Urothelium cell line (cell line): ENCODE measurements at regions not wholly inside any gene's neighbourhood (a gene's known extent, or its start where the extent isn't known, plus 50 kb on each side); places are given as distances from the start of the nearest gene placed in this dataset.
"Not testable (repeated sequence)": the region's sequence is repeated elsewhere in the genome, so short reads cannot be mapped to it uniquely, and the experiment has no call there.

ENCODE experiments used
- DNase-seq: peaks from one replicate; pipeline ENCODE4 v3.0.0; 2011; ENCODE audit warnings: low spot score, mixed read lengths
- FAIRE-seq: peaks from 2 replicates; lab custom pipeline; 2011; peaks lifted over from hg19 to GRCh38; lab: Jason Lieb, UNC

DNA sequence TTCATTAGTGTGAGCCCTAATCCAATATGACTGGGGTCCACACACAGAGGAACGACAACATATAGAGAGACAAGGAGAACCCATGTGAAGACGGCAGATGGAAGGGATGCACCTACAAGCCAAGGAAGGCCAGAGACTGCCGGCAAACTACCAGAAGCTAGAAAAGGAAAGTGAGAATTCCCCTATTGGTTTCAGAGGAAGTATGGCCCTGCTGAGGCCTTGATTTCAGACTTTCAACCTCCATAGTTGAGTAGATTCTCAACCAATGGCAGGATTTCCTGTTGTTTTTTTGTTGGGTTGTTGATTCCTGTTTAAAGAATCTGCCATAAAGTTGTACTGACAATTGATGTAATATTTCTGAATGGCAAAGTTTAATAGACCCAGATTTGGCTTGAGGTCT, 241.5 kb downstream of the SATB2 start:
- no peak for DNase-seq
- FAIRE-seq = no peak

DNA sequence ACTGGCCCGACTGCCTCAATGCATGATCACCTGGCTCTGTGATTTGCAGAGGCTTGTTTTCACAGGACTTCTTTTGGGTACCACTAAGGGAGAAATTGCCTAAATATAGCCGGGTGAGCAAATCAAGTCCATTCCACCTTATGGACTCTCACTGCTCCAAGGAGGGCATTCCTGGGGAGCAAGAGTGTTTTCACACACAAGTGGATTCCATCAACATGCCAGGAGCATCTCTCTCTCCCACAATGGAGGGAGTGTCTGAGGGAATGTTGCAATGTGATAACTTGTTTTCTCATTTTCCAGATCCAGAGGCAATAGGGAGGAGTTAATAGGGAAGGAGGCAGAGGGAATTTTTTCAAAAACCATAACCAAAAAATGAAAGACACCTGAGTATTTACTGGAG, 250.7 kb downstream of the SATB2 start:
- no peak for FAIRE-seq
- DNase-seq = no peak

DNA sequence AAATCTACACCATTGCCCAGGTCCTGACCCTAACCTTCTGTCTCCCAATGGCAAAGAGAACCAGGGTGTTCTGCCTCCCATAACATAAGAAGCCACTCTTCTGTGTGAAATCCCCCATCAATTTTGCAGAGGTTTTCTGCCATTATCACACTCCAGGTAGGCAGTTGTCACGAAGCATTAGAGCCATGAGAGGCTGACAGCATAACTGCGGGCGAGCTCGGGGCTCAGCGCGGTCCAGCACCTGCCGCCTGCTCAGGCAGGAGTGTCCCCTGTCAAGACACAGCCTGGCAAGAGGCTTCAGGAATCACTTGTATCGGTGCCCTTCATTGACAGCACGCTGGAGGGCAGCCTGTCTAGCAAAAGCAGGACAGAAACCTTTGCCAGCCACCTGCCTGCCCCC, 251.2 kb downstream of the SATB2 start:
- no peak for DNase-seq
- no peak for FAIRE-seq

DNA sequence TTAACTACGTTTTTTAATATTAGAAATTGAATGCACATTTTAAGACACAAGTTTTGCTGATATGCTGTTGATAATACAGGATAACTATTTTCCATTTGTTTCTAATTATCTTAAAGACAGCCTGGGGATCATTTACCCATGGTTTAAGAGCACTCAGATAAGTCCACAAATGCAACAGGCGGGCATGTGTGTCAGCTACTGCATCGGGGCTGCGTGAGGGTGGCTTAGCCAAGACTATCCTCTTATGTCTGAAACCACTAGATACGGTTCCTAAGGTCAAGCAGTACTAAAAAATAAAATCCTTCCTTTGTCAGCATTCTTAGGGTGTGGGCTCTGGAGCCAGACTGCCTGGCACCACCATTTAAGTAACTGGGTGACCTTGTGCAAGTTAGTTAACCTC, 254.8 kb downstream of the SATB2 start:
- FAIRE-seq (no peak), DNase-seq (no peak)

DNA sequence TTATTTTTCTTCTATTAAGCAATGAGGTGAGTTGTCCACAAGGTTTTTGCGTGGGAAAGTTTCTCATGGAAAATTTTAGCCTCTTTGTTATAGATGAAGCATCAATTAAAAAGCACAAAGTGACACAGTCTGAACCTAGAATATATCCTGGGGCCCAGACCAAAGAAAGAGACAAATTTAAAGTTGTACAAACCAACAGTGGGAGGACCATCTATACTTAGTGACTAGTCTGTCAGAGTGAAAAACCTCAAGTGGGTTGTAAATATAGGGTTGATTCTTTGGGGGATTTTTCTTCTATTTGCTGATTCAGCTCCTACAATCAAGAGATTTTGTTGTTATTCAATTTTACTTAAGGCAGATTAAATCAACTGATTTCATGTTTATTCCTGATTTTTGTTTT, 256.2 kb downstream of the SATB2 start:
- DNase-seq = no peak
- FAIRE-seq = no peak

DNA sequence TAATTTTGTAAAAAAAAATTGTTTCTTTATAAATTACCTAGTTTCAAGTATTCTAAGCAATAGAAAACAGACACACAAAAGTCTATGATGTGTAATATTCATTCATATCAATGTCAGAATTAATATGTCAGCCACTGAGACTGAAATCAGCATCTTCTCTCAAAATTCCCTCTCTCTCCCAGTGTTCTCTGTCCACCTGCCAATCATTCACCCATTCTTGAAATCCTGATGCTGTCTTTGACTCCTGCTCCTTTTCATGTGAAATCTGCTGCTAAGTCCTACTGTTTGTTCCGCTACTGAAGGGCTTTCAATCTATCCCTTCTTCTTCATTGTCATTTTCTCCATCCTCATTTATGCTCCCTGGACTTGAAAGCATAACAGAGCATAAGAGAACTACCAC, 257.9 kb downstream of the SATB2 start:
- no peak for FAIRE-seq
- DNase-seq = no peak

DNA sequence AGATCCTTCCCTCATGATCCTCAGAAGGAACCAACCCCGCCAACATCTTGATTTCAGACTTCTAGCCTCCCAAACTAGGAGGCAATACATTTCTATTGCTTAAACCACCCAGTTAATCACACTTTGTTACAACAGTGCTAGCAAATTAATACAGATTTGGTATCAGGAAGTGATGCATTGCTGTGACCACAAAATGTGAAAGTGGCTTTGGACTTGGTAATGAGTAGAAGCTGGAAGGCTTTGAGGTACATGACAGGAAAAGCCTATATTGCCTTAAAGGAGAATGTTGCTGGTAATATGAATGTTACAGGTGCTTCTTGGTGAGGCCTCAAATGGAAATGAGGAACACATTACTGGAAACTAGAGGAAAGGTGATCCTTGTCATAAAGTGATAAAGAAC, 260.3 kb downstream of the SATB2 start:
- no peak for DNase-seq
- no peak for FAIRE-seq

DNA sequence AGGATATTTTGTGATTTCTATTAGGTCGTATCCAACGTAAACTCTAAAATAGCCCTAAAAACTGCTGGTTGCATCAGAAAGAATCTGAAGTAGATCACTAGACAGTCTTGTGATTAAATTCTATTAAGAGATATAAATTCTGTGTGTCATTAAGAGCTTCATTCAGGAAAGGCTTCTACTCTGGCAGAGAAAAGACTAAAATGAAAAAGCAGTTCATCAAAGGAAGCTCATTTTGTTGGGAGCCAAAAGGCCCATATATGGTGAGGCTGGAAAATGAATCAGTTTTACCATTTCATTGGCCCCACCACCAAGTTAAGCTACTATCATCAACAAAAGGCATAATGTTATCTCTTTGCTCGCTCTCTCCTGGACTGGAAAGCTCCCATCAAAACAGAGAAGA, 261.1 kb downstream of the SATB2 start:
- no peak for FAIRE-seq
- DNase-seq = no peak

DNA sequence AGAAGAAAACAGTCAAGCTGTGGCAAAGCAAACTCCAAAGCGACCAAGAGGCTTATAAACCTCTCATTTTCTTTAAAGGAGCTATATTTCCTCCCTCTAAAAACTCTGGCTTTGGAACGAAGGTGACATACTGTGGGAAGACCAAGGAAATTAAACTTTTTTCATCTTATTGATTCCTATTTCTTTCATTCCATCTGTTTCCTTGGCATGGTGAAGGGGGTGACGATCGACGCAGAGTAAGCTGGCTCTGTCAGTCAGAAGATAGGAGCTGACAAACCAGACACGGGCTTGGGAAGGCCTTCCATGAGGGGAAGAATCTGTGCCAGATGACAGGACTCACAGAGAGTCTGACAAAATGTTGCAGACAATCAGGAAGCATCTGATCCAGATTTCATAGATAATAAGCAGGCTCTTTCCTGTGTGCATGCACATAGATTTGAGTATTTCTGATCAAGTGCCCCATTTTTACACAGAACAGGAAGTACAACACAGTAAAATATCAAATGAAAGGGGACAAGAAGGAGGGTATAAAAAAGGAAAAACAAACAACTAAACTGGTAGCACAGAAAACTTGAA, 261.7 kb downstream of the SATB2 start:
- no peak for DNase-seq

DNA sequence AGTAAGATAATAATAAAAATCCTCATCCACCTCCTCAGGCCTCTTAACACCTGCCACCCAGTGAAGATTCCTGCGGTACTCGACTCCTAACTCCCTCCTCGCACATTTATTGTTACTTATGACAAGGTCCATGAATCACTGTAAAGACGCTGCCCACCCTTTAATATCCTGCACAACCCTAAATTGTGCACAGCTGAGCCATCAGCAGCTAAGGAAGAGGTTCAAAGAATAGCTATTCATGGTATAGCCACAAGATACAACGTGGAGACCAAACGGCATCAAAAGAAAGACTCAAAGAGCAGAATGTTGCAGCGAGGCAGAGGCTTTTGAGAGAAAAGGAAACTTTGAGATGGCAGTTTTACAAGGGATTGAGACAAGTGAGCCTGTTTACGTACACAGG, 266.3 kb downstream of the SATB2 start:
- FAIRE-seq = no peak

More for the DNA sequence above, 261.7 kb downstream of the SATB2 start:
- FAIRE-seq = no peak

DNA sequence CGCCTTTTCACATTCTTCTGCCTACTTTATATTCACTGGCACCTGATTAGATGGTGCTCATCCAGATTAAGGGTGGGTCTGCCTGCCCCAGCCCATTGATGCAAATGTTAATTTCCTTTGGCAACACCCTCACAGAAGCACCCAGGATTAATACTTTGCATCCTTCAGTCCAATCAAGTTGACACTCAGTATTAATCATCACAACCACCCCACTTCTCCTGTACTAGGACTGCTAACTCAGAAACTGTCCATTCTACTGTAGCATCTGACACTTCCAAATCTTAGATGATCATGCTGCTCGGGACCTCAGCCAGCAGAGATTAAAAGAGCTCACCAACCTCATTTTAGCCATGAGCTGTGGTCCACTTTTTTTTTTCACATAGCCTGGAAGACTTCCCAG, 268.5 kb downstream of the SATB2 start:
- FAIRE-seq (no peak), DNase-seq (no peak)

More for the DNA sequence above, 266.3 kb downstream of the SATB2 start:
- DNase-seq = no peak

DNA sequence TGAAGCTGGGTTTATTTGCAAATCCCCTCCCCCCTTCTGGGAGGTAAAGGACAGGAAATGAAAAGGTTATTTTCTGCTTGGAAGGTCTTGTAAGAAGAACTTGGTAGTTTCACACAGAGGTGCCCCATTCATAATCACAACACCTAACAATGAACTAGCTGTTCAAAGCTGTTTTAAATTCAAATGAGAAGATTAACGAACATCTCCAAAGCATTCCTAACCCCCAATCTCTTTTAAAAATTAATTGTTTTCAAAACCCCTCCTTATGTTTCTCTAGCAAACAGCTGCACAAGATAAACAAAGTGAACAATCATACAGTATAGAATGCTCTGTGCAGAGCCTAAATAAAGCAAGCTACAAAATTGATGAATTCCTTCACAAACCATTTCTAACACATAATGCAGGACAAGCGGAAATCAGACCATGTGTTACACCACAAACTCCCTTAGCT, 271.4 kb downstream of the SATB2 start:
- no peak for FAIRE-seq
- DNase-seq = no peak

DNA sequence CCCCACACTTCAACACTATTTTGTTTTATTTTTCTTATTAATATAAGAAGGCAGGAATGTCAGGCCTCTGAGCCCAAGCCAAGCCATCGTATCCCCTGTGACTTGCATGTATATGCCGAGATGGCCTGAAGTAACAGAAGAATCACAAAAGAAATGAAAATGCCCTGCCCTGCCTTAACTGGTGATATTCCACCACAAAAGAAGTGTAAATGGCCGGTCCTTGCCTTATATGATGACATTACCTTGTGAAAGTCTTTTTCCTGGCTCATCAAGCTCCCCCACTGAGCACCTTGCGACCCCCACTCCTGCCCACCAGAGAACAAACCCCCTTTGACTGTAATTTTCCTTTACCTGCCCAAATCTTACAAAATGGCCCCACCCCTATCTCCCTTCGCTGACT, 272.6 kb downstream of the SATB2 start:
- not testable (repeated sequence) for DNase-seq, FAIRE-seq

DNA sequence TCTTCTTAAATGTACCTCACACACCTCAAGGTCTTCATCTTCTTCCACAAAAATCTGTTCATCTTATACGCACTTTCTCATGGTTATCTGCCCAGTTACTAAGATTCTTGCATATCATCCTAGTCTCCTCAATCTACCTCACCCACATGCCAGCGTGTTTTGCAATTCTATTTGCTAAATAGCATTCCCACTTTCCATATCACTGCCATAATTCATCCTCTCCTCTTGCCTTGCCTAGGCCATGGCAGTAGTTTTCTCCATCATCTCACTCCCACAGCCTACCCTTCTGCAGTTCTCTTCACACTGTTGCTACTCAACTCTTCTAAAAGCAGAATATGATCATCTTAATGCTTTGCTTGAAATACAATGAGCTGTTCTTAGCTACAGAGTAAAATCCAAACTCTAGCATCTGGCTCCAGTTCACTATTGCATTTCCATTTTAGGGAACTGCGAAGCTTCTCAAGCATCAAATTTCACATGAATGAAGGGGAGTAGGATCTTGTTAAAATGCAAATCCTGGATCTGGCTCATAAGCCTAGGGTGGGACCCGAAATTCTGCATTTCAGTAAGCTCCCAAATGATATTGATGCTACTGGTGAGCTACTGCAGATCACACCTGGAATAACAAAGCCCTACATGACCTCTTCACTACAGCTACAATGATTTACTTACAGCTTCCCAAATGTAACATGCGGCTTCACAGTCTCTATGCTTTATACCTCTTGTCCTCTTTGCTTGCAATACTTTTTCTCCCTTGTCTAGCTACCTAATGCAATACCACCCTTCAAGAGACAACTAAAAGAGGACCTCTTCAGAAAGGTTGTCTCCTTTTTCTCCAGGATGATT, 293.9 kb downstream of the SATB2 start:
- DNase-seq (no peak), FAIRE-seq (no peak)

DNA sequence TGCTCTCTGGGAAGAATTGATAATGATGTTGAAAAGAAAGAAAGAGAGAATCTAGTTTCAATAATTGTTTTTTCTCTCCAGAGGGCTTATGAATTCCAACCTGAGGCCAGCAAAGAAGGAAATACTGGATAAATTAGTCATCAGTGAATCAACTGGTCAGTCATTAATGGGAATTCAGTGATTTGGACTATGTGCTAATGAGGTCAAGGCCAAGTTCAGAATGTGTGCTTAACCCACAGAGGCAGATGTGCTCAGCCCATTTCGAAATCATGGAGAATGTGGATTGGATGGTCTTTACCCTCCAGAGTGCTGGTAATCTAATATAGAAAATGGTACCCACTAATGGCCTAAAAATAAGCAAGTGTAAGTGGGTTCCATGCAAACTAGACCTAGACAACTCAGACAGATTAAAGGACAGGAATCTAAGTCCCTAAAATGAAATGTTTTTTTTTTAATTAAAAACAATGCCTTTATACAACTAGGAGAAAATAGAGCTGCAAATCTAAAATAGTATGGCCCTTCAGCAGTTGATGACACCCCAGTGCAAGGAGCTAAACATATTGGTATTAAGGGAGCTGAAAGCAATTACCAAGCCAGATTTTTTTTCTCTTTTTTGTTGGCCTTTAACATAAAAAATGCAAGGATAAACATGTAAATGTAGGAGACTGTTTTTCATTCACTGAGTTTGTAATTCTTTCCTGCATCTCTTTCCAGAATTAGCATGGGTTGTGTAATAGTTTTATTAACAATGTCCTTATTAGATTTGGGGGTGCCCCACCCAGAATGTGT, 296.9 kb downstream of the SATB2 start:
- no peak for DNase-seq

DNA sequence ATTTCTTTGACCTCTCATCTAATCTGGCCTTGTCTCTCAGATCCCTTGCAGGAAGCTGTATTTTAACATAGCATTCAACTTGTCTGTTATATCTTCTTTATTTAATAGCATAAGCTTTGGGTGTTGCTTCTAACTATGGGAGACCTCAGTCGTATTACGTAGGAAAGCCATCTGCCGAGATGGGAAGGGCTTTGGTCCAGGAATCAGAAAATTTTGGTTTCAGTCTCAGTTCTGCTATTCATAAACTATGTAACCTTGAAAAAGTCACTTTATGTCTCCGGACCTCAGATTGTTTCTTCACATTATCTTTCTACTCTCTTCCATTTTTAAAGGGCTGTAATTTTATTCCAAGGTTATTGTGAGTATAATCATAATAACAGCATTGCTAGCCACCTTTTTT, 297.7 kb downstream of the SATB2 start:
- no peak for DNase-seq
- FAIRE-seq = no peak

More for the DNA sequence above, 296.9 kb downstream of the SATB2 start:
- FAIRE-seq = no peak

DNA sequence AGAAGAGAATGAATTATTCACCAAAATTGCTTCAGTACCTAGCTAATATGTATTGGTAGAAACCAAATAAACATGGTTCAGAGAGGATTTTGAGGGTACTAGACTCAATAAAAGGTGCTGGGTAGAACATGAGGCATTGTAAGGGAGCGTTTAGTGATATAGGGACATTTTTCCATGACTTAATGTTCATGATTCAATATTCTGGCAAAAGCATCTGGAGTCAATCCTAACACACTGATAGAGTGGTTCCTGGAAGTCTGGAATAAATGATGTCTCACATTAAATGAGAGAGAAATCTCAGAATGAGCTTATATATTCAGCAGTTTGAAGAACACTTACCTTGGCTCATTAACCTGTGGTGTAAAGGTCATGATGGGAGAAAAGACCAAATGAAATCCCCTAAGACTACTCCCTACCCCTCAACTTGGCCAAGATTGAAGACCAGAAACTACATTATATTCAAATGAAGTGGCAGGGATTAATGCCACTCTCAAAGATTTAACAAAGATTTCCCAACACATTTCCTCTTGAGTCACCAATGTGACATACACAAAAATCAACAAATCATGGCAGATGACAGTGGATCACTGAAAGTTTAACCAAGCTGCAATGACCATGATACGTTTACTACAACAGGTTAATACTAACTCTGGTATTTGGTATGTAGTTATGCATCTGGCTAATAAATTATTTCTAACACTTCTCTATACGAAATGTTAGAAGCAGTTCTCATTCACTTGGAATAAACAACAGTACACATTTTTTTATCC, 309.5 kb downstream of the SATB2 start:
- FAIRE-seq (no peak), DNase-seq (no peak)

DNA sequence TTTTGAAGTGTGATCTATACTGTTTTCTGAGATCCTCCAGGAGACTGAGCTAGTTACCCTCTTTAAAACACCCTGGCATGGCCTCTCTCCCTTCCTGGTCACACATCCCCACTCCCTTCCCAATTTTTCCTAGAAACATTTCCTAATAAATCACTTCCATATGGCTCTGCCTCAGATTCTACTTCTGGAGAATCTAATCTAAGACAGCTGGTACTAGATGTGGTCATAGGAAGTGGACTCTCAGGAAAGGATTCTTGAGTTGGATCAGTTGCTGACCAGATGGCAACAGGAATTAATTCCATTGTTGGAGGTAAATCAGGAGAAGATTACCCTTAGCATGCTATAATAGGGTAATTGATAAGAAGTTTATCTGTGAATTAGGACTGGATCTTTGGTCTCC, 310.5 kb downstream of the SATB2 start:
- no peak for DNase-seq
- no peak for FAIRE-seq

DNA sequence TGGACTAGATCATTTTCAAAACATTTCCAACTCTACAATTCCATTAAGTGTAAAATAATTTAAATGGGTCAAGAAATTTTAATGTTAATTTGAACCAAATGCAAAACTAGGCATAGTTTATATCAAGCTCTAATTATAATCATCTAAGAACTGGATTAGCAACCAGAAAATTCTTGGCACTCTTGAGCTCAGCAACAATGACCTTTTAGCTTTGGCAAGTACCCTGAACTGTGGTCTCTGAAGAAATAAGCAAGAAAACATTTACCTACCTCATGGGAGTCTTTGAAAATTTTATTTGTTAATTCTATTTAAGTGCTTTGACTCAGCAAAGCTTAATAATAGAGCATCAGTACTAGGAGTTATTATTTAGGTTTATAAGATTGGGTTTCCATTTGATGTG, 313.2 kb downstream of the SATB2 start:
- FAIRE-seq (no peak), DNase-seq (no peak)

DNA sequence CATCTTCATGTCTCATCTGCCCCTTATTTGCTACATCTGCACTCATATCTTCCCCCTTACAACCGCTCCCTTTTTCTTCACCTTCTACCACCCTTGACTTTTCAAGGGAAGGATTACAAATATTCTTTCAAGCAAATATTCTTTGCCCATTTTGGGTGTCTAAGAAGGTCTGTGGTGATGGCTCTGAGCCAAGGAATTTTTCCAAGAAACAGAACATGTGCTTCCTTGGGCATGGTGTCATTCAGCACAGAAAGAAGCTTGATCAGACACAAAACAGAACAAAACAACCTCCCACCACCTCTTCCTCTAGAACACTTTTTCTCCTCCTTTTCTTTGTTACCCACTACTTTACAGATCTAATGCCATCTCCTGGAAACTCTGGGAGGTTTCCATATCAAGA, 313.7 kb downstream of the SATB2 start:
- FAIRE-seq = no peak

DNA sequence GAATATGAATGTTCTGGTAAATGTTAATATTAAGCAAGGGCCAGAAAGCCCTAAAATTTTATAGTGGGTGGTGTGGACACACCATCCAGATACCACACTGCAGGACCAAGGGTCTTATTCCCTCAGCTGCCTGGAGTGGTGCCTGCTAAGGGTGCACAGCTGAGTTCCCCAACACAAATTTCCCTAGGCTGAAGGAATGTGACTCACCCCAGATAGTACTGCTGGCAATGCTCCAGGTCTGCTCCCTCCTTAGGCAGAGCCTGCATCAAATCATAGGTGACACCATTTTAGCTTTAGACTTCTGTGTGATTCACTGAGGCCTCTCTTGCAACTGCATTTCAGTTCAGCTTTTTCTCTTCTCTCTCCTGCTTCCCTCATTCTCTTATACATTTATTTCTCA, 321.1 kb downstream of the SATB2 start:
- no peak for FAIRE-seq
- DNase-seq = peak; percentile 34

More for the DNA sequence above, 313.7 kb downstream of the SATB2 start:
- no peak for DNase-seq
